ENCODE measurements at regions not wholly inside any gene's neighbourhood (a gene's known extent, or its start where the extent isn't known, plus 50 kb on each side); places are given as distances from the start of the nearest gene placed in this dataset.

- Histone ChIP-seq H3K79me2 (ENCODE audit: insufficient read depth, low read depth, low read length) (no peaks in the 10 kb centered on the region), H4K20me1 (ENCODE audit: insufficient read depth, low read length) (no peaks in the 10 kb centered on the region), H3K36me3 (ENCODE audit: insufficient read depth, low read length) (no peaks in the 10 kb centered on the region), H3K27ac (ENCODE audit: low read depth, low read length, poor library complexity, severe bottlenecking) (no peak overlapping the region), H3K4me2 (ENCODE audit: low read length) (no peak overlapping the region), H3K9me3 (ENCODE audit: low read length) (peaks cover 16% of the 10 kb centered on the region), H2AFZ (ENCODE audit: low read length) (no peak overlapping the region), H3K4me3 (ENCODE audit: low read depth, low read length, poor library complexity, severe bottlenecking) (no peak overlapping the region), H3K4me1 (ENCODE audit: insufficient read depth, low read length, poor library complexity, severe bottlenecking) (no peaks in the 10 kb centered on the region), H3K9me2 (ENCODE audit: insufficient read depth, low read length) (no peaks in the 10 kb centered on the region)
- intact Hi-C loops (cut with micrococcal nuclease; ENCODE audit: unreplicated experiment) = no loop called here
- ChIA-PET CTCF (ENCODE audit: unreplicated experiment) (no interaction called here), POLR2A (no interaction called here)
- BruUV-seq (replicated peaks) = no TSS peak
- DNase-seq (ENCODE audit: low spot score) = no peak
- TF ChIP-seq CTCF (conservative IDR thresholded peaks at IDR 0.05; ENCODE audit: low read length) (no peak), EZH2phosphoT487 (IDR thresholded peaks at IDR 0.05; ENCODE audit: borderline replicate concordance, low read depth, low read length) (no peak)
Measured at GRCh38 chr6:159429433-159429832, 260.2 kb downstream of the FNDC1 start.

GRCh38 chr6:159427771-159428170, 258.6 kb downstream of the FNDC1 start:
- intact Hi-C loops (cut with micrococcal nuclease; ENCODE audit: unreplicated experiment) = no loop called here
- TF ChIP-seq EZH2phosphoT487 (IDR thresholded peaks at IDR 0.05; ENCODE audit: borderline replicate concordance, low read depth, low read length) (no peak), CTCF (conservative IDR thresholded peaks at IDR 0.05; ENCODE audit: low read length) (no peak)

GRCh38 chr6:159427335-159427734, 258.1 kb downstream of the FNDC1 start:
- no peak overlapping the region for H3K4me3 ChIP-seq (ENCODE audit: low read depth, low read length, poor library complexity, severe bottlenecking)
- no peaks in the 10 kb centered on the region for H3K4me1 ChIP-seq (ENCODE audit: insufficient read depth, low read length, poor library complexity, severe bottlenecking)
- H3K36me3 ChIP-seq (ENCODE audit: insufficient read depth, low read length) = no peaks in the 10 kb centered on the region
- H2AFZ ChIP-seq (ENCODE audit: low read length) = no peak overlapping the region
- TF ChIP-seq CTCF (conservative IDR thresholded peaks at IDR 0.05; ENCODE audit: low read length) (no peak), EZH2phosphoT487 (IDR thresholded peaks at IDR 0.05; ENCODE audit: borderline replicate concordance, low read depth, low read length) (no peak)
- no peak overlapping the region for H3K27ac ChIP-seq (ENCODE audit: low read depth, low read length, poor library complexity, severe bottlenecking)
- CTCF ChIA-PET (ENCODE audit: unreplicated experiment) = no interaction called here
- intact Hi-C loops (cut with micrococcal nuclease; ENCODE audit: unreplicated experiment) = no loop called here
- no peaks in the 10 kb centered on the region for H4K20me1 ChIP-seq (ENCODE audit: insufficient read depth, low read length)
- POLR2A ChIA-PET = no interaction called here
- H3K79me2 ChIP-seq (ENCODE audit: insufficient read depth, low read depth, low read length) = no peaks in the 10 kb centered on the region
- no peaks in the 10 kb centered on the region for H3K9me2 ChIP-seq (ENCODE audit: insufficient read depth, low read length)
- no TSS peak for BruUV-seq (replicated peaks)
- H3K9me3 ChIP-seq (ENCODE audit: low read length) = no peaks in the 10 kb centered on the region
- DNase-seq (ENCODE audit: low spot score) = no peak
- H3K4me2 ChIP-seq (ENCODE audit: low read length) = no peak overlapping the region

More at GRCh38 chr6:159427771-159428170, 258.6 kb downstream of the FNDC1 start:
- no peak overlapping the region for H3K27ac ChIP-seq (ENCODE audit: low read depth, low read length, poor library complexity, severe bottlenecking)
- CTCF ChIA-PET (ENCODE audit: unreplicated experiment) = no interaction called here
- H3K4me3 ChIP-seq (ENCODE audit: low read depth, low read length, poor library complexity, severe bottlenecking) = no peak overlapping the region
- H3K36me3 ChIP-seq (ENCODE audit: insufficient read depth, low read length) = no peaks in the 10 kb centered on the region
- H2AFZ ChIP-seq (ENCODE audit: low read length) = no peak overlapping the region
- H4K20me1 ChIP-seq (ENCODE audit: insufficient read depth, low read length) = no peaks in the 10 kb centered on the region
- H3K4me2 ChIP-seq (ENCODE audit: low read length) = no peak overlapping the region
- no peak for DNase-seq (ENCODE audit: low spot score)
- H3K79me2 ChIP-seq (ENCODE audit: insufficient read depth, low read depth, low read length) = no peaks in the 10 kb centered on the region
- no peaks in the 10 kb centered on the region for H3K4me1 ChIP-seq (ENCODE audit: insufficient read depth, low read length, poor library complexity, severe bottlenecking)
- BruUV-seq (replicated peaks) = no TSS peak
- H3K9me2 ChIP-seq (ENCODE audit: insufficient read depth, low read length) = no peaks in the 10 kb centered on the region
- POLR2A ChIA-PET = interaction anchor here (0.7 kb wide), 1 partner anchor 37 kb away, joined by 4 read pairs; no protein-coding TSS in a partner anchor
- H3K9me3 ChIP-seq (ENCODE audit: low read length) = peaks cover 1% of the 10 kb centered on the region; the same call in 1 of the 2 replicates

Measured in OCI-LY7 (cell line).